GM18505 (cell line): ENCODE measurements at regions not wholly inside any gene's neighbourhood (a gene's known extent, or its start where the extent isn't known, plus 50 kb on each side); places are given as distances from the start of the nearest gene placed in this dataset.

Experiments
- ATAC-seq: cut with Tn5 transposase; IDR thresholded peaks from one replicate; pipeline ENCODE4 v1.9.1; 2021; ENCODE audit not compliant: unreplicated experiment
- POLR2A ChIP-seq: IDR thresholded peaks from 4 replicates; pipeline ENCODE4 v1.6.1; 2011; ENCODE audit warnings: borderline replicate concordance; ENCODE audit not compliant: insufficient read depth, insufficient read length; ENCODE audit errors: extremely low read depth

DNA sequence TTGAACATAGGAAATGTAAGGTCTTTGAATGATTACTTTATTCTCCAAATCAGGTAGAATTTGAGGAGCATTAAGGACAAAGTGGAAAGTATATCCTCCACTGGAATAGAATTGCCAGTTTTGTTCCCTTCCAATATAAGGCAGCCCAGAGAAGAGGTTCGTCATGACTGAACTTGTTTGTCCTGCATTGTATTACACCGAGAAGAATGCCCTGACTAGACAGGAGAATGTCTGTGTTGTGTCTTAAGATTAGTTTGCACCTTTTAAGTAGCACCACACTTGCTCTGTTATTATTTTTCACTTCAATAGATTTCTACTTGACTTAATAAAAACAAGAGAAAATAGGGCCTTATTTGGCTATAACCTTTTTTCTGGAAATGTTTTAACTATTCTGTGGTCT lies 586.2 kb upstream of the PTGER4 start:
- TF ChIP-seq POLR2A: no peak
- no peak for ATAC-seq

DNA sequence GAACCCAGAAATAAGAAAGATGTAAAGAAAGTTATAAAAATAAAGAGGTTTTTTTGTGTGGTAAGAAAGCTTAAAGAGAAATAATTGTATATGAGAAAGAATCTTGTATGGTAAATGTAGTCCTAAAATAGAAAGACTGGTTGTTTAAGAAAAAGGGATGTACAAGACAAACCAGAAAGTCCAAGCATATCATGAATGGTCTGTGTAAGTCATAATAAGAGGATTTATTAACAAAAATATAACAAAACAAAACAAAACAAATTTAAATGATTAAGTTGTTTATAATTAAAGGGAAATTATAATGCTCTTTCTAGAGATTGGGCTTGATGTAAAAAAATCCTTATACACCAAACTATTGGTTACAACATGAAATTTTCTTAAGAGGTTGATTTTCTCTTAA lies 590.4 kb upstream of the PTGER4 start:
- no peak for TF ChIP-seq POLR2A
- ATAC-seq: no peak

DNA sequence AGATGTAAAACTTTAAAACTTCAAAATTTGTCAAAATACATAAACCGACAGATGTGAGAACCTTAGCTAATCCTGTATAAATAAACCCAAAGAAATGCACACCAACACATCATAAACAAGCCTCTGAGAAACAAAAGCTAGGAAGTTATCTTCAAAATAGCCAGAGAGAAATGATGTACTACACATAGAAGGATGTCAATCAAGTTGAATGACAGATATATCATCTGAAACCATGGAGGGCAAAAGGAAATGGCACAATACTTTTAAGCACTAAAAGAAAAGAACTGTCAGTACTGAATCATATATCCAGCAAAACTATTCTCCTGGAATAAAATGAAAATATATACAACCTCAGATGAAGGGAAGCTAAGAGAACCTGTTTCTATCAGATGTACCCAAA lies 595.1 kb upstream of the PTGER4 start:
- no peak for ATAC-seq
- no peak for TF ChIP-seq POLR2A

DNA sequence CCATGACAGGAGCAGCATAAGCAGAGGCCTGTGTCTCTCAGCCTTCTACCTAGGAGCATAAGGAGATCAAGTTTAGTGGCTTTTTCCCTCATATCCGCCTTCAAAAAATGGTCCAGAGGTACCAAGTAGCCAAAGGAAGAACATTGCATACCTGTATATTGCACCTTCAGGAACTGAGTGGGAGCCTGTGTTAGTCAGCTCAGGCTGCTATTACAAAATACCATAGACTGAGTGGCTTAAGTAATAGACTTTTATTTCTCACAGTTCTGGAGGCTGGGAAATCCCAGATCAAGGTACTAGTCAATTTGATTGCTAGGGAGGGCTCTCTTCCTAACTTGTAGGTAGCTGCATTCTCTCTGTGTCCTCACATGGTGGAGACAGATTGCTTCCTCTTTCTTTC lies 597.4 kb upstream of the PTGER4 start:
- no peak for ATAC-seq
- TF ChIP-seq POLR2A: no peak

DNA sequence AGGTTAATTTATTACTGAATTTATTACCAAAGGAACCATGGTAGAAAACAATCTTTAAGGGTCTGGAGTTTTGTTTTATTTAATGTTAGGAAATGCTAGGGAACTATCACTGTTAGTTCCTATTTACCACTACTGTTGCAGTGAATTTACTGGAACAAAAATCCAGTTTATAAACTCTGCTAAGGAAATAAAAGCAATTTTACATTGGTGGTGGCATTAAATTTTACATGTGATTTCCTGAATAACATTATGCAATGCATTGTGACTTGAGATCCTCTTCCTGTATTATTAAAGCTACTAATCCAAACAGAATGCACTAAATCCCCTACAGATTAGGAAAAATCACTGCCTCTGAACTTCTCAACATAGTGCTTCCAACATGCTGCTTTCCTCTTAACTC lies 599.5 kb upstream of the PTGER4 start:
- TF ChIP-seq POLR2A: no peak
- no peak for ATAC-seq

DNA sequence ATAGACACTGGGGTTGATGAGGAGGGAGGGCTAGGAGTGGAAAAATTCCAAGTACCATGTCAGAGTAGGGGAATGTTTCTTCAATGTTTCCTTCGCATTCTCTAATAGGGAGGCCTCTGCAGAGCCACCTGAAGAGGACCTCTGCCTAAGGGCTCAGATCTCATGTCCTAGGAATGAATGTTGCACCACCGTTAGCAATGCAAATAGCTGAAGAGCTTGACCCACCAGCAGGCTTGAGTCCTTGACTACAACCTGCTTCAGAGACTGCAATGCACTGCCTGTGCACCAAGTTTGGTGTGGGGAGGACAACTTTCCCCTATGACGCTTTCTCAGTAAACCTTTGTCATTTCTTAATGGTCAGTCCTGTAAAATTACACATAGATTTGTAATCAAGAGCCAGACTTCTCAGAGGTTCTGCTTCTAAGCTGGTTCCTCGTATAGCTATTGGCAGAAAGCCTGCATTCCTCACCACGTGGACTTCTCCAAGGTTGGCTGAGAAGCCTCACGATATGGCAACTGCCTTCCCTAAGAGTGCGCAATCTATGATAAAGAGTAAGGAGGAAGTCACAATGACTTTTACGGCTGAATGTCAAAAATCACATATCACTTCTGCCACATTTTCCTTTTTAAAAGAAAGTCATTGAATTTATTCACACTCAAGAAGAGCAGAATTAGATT lies 600.7 kb upstream of the PTGER4 start:
- no peak for ATAC-seq
- no peak for TF ChIP-seq POLR2A

DNA sequence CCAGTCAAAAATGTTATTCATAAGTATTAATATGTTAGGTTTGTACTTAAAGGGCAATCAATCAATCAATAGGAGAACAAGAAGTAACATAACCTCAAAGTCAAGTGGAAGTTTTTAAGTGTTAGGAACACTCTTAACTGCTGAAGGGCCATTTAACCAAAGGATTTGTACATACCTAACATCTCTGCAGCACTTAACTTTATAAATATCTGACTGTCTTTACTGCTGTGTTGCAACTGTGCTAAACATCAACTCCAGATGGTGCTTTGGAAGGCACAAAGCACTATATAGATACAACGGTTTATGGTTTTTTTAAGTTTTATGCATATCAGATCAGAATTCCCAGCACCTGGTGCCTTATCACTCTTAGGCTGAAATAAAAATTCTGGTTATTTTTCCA lies 604.9 kb upstream of the PTGER4 start:
- no peak for TF ChIP-seq POLR2A
- no peak for ATAC-seq

DNA sequence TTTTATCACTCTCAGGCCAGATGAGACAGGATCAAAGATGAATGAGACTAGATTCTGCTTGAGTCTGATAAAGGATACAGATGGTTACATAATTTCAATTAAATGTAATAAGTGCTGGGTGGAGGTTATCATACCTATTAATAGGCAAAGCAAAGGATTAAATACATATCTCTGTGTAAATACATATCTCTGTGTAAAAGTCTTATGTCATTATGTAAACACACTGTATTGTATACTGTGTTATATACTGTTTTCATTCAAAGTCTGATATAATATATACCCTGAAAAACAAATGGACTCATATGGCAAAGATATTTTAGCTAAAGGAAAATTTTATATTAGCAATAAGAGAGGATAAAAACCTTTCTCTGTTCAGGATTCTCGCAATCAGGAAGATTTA lies 605.8 kb upstream of the PTGER4 start:
- no peak for ATAC-seq
- TF ChIP-seq POLR2A: no peak

DNA sequence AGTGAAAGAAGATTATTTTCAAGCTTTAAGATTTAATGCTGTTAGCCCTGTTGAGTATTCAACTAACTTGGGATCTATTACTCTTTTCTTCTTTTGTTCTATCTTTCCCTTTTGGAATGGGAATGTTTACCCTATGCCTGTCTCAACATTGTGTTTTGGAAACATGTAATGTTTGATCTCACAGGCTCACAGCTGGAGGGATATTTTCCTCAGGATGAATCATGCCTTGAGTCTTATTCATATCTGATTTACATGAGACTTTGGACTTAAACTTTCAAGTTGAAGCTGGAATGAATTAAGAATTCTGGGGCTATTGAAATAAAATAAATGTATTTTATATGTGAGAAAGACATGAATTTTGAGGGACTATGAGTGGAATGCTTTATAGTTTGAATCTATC lies 607.8 kb upstream of the PTGER4 start:
- ATAC-seq: no peak
- no peak for TF ChIP-seq POLR2A

DNA sequence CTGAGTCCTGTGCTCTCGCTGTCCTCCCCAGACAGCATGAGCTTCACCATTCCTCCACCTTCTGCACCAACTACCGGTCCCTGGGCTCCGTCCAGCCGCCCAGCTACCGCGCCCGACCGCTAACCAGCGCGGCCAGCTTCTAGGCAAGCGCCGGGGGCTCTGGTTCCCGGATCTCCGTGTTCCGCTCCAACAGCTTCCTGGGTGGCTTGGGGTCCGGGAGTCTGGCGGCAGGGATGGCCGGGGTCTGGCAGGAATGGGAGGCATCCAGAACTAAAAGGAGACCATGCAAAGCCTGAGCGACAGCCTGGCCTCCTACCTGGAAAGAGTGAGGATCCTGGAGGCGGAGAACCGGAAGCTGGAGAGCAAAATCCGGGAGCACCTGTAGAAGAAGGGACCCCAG lies 613.1 kb upstream of the PTGER4 start:
- ATAC-seq: no peak
- TF ChIP-seq POLR2A: no peak

DNA sequence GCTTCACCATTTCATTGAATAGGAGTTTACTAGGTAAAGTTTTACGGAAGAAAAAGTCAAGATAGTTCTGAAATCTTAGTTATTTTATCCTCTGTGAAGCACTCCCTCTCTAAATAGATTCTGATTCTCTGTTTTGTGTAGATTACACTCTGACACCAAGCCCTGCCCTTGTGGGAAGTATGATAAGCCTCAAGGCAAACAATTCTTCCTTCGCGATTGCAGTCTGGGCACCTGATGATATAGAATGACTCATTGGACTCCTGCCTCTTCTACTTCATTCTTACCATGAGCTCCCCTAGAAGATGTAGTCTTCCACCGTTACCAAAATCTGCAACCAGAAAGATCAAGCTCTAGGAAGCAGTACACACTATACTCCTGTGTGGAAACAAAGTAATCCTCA lies 626.9 kb upstream of the PTGER4 start:
- no peak for TF ChIP-seq POLR2A
- no peak for ATAC-seq

DNA sequence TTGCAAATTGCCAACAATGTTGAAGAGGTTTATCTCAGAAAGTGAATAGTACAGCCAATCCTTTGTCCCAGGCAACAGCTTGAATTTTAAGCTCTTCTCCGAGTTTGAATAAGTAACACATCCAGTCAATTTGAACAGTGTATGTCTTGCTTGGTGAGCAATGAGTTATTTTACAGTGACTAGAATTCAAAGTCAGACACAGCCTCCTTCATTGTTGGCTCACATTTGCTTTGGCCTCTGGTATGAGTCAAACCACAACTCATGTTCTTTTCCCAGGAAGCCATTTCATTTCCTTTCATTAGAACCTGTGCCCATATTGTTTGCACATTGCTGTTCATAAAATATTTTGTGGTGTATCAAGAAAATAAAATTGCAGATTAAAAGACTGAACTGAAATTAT lies 622.0 kb upstream of the DAB2 start:
- TF ChIP-seq POLR2A: no peak
- no peak for ATAC-seq

DNA sequence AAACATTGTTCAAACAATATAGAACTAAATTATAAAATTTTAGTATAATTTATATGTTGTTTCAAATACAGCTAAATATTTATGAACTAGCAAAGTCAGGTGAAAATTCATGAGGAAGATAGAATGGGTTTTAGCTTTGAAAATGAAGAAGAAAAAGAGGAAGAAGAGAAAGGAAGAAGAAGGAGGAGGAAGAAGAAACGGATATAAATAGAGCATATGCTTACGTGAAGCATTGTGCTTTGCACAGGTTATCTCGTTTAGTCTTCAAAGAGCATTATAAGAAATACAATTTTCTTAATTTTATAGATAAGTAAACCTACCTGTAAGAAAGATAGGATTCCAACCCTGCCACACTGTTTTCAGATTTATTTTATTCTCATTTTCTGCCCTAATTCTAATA lies 620.6 kb upstream of the DAB2 start:
- no peak for TF ChIP-seq POLR2A
- ATAC-seq: no peak

DNA sequence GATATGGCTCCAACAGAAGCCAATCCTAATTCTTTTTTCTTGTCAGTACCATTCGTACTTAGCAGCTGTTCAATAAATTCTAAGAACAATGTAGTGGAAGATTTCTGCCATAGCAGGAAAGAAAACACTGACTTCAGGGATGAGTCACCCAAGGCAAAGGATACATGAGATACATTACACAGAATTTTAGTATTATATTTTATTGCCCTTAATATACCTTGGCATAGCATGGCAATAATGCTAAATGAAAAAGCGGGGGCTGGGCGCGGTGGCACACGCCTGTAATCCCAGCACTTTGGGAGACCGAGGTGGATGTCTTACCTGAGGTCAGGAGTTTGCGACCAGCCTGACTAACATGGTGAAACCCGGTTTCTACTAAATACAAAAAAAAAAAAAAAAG lies 619.1 kb upstream of the DAB2 start:
- ATAC-seq: no peak
- TF ChIP-seq POLR2A: no peak

DNA sequence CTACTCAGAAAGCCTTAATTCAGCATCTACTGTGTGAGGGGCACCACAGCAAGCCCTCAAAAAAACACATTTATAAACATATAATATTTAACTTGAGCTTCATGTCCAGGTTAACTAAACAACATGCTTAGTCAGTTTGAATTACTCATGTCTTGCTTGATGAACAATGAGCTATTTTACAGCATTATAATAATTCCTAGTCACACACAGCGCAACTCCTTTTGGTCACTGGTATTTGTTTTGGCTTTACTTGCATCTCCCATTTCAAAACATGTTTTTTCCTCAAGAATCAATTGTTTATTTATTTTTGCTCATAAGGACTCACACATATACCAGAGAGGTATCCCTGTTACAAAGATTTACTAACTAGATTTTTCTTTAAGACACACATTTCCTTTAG lies 616.7 kb upstream of the DAB2 start:
- no peak for TF ChIP-seq POLR2A
- ATAC-seq: no peak
